Uterus (tissue), 3 donors: ENCODE measurements at regions not wholly inside any gene's neighbourhood (a gene's known extent, or its start where the extent isn't known, plus 50 kb on each side); places are given as distances from the start of the nearest gene placed in this dataset.

Experiments
- DNase-seq, 2 donors: peaks; one replicate each; pipeline ENCODE4 v3.0.0-alpha.2; 2019 to 2020
- H3K27ac ChIP-seq, 2 donors: fragments of 200-600 bp; sonication (generic); 1 replicate in 1 of 2; 2 replicates in 1 of 2; pipeline ENCODE4 v1.5.1; 2016 to 2018
- H3K27me3 ChIP-seq, 2 donors: fragments of 200-600 bp; sonication (generic); one replicate each; pipeline ENCODE4 v1.5.1; 2018 to 2019; ENCODE audit warnings: control low read depth in 1 of 2
- H3K36me3 ChIP-seq, 2 donors: fragments of 200-600 bp; sonication (generic); one replicate each; pipeline ENCODE4 v1.5.1; 2019; ENCODE audit warnings: control low read depth in 1 of 2
- H3K4me1 ChIP-seq, 2 donors: fragments of 200-600 bp; sonication (generic); one replicate each; pipeline ENCODE4 v1.5.1; 2018 to 2019; ENCODE audit warnings: control low read depth in 1 of 2
- H3K4me3 ChIP-seq, 2 donors: fragments of 200-600 bp; sonication (generic); 1 replicate in 1 of 2; 2 replicates in 1 of 2; pipeline ENCODE4 v1.5.1; 2018 to 2019; ENCODE audit warnings: mild to moderate bottlenecking in 1 of 2
- H3K9me3 ChIP-seq, 2 donors: fragments of 200-600 bp; sonication (generic); one replicate each; pipeline ENCODE4 v1.5.1; 2019; ENCODE audit warnings: control low read depth in 1 of 2
- POLR2A ChIP-seq, 2 donors: fragments of 450-650 bp; IDR thresholded peaks; one replicate each; pipeline ENCODE4 v1.6.1; 2016; ENCODE audit warnings: antibody characterized with exemption in 2 of 2, mild to moderate bottlenecking in 1 of 2, moderate library complexity in 1 of 2
- intact Hi-C: fragments of 100-400 bp; cut with DNase I; formaldehyde crosslinking; loops from one replicate; pipeline ENCODE4 v1.15.1; 2023; ENCODE audit warnings: low total_unique reads
- TF ChIP-seq, protein P1 (sequence below), 4 experiments: fragments of 200-600 bp in 2 of 4; fragments of 450-650 bp in 2 of 4; sonication (generic) in 2 of 4; IDR thresholded peaks; one replicate each; pipeline ENCODE4 v1.5.1; 2016 to 2019; ENCODE audit warnings: antibody characterized with exemption in 4 of 4, mild to moderate bottlenecking in 2 of 4, moderate library complexity in 1 of 4
- donor health status: DM: yes; HTN: yes; CAD: no.

DNA sequence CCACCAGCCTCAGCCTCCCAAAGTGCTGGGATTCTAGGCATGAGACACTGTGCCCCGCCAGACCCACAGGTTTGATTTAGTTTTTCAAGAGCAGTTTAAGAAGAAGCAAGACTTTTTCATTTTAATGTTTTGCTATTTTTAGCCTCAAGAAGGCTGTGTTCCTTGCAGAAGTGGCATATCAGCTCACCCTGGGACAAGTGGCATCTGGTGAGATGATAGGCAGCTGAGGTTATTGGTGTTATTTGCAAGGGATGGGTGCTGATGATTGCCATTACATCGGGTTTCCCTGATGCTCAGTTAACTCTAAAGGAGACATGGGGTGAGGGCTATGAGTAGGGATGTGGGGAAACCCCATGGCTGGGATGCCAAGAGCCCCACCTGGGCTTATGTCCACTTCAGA, 120.4 kb downstream of the MXRA5 start:
- H3K27ac ChIP-seq, result no peak overlapping the region
- no peaks in the 10 kb centered on the region for H3K4me1 ChIP-seq
- no peaks in the 10 kb centered on the region for H3K27me3 ChIP-seq
- DNase-seq, result no peak
- no peak overlapping the region for H3K4me3 ChIP-seq
- intact Hi-C loops, result no loop called here
- no peaks in the 10 kb centered on the region for H3K9me3 ChIP-seq
- TF ChIP-seq, protein P1, sequence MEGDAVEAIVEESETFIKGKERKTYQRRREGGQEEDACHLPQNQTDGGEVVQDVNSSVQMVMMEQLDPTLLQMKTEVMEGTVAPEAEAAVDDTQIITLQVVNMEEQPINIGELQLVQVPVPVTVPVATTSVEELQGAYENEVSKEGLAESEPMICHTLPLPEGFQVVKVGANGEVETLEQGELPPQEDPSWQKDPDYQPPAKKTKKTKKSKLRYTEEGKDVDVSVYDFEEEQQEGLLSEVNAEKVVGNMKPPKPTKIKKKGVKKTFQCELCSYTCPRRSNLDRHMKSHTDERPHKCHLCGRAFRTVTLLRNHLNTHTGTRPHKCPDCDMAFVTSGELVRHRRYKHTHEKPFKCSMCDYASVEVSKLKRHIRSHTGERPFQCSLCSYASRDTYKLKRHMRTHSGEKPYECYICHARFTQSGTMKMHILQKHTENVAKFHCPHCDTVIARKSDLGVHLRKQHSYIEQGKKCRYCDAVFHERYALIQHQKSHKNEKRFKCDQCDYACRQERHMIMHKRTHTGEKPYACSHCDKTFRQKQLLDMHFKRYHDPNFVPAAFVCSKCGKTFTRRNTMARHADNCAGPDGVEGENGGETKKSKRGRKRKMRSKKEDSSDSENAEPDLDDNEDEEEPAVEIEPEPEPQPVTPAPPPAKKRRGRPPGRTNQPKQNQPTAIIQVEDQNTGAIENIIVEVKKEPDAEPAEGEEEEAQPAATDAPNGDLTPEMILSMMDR (IDR thresholded peaks at IDR 0.05), result no peak
- TF ChIP-seq POLR2A (IDR thresholded peaks at IDR 0.05), result no peak
- H3K36me3 ChIP-seq, result no peaks in the 10 kb centered on the region

DNA sequence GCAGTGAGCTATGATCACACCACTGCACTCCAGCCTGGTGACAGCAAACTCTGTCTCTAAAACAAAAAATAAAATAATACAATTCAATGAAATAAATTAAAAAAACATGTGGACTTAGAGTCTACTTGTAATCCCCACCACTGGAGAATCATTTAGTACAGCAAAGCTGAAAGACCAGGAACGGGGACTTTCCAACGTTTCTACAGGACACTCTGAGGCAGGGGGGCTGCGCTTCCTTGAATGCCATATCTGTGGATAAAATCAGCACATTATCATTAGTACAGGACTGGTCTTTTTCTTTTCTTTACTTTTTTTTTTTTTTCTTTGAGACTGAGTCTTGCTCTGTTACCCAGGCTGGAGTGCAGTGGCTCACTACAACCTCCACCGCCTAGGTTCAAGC, 124.8 kb downstream of the MXRA5 start:
- Histone ChIP-seq H3K4me1 (no peaks in the 10 kb centered on the region), H3K36me3 (no peaks in the 10 kb centered on the region), H3K9me3 (no peaks in the 10 kb centered on the region), H3K4me3 (no peak overlapping the region), H3K27me3 (no peaks in the 10 kb centered on the region), H3K27ac (no peak overlapping the region)
- no peak for TF ChIP-seq POLR2A (IDR thresholded peaks at IDR 0.05)
- TF ChIP-seq, protein P1 (IDR thresholded peaks at IDR 0.05), result no peak
- intact Hi-C loops, result no loop called here
- DNase-seq, result no peak

DNA sequence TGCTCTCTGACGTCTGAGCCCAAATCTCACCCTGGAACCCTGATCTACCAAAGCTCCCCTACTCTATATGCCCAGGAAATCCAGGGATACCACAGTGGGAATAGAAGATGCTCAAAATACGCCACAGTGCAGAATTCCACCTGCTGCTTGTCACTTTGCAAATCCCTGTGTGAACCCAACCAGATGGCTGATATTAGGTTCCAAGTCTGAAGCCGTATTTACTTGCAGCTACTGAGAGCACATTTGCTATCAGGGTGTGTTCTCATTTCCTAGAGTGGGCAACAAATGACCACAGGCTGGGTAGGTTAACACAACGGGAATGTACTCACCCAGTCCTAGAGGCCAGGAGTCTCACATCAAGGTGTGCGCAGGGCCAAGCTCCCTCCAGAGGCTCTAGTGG, 126.8 kb downstream of the MXRA5 start:
- Histone ChIP-seq H3K4me3 (no peak overlapping the region), H3K4me1 (no peaks in the 10 kb centered on the region), H3K27me3 (no peaks in the 10 kb centered on the region), H3K27ac (no peak overlapping the region), H3K9me3 (no peaks in the 10 kb centered on the region), H3K36me3 (no peaks in the 10 kb centered on the region)
- TF ChIP-seq POLR2A (IDR thresholded peaks at IDR 0.05), result no peak
- TF ChIP-seq, protein P1 (IDR thresholded peaks at IDR 0.05), result no peak
- intact Hi-C loops, result no loop called here
- no peak for DNase-seq

DNA sequence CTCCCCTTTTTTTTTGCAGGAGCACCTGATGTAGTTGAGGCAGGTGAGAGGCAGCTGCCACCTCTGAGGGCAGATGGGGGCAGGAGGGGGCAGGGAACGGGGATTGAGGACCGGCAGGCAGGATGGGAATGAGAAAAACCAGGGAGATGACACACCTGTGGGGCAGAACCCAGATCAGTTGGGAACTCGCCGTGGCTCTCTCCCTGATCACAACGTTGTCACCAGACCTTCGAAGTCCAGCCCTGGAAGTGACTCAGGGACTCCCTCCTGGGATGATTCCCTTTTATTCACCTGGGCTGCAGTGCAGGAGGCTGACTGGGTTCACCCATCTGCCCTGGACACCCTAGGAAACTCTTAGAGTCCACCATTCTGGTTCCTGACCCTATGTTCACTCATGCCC, 127.2 kb downstream of the MXRA5 start:
- DNase-seq, result no peak
- TF ChIP-seq, protein P1 (IDR thresholded peaks at IDR 0.05), result no peak
- TF ChIP-seq POLR2A (IDR thresholded peaks at IDR 0.05), result no peak
- Histone ChIP-seq H3K36me3 (no peaks in the 10 kb centered on the region), H3K27ac (no peak overlapping the region), H3K4me3 (no peak overlapping the region), H3K4me1 (no peaks in the 10 kb centered on the region), H3K9me3 (no peaks in the 10 kb centered on the region), H3K27me3 (no peaks in the 10 kb centered on the region)
- intact Hi-C loops, result no loop called here

DNA sequence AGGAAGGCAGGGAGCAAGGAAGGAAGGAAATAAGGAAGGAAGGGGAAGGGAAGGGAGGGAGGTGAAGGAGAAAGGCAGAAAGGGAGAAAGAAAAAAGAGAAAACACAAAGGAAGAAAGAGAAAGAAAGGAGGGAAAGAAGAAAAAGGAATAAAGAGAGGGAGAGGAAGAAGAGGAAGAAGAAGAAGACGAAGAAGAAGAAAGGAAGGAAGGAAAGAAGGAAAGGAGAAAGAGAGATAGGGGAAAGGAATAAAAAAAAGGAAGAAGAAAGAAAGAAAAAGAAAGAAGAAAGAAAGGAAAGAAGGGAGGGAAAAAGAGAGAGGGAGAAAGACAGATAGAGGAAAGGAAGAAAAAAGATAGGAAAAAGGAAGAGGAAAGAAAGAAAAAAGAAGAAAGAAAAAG, 128.0 kb downstream of the MXRA5 start:
- intact Hi-C loops, result no loop called here
- H3K4me3 ChIP-seq, result no peak overlapping the region
- H3K9me3 ChIP-seq, result no peaks in the 10 kb centered on the region
- H3K36me3 ChIP-seq, result no peaks in the 10 kb centered on the region
- no peaks in the 10 kb centered on the region for H3K27me3 ChIP-seq
- H3K27ac ChIP-seq, result no peak overlapping the region
- no peak for DNase-seq
- H3K4me1 ChIP-seq, result no peaks in the 10 kb centered on the region
- no peak for TF ChIP-seq POLR2A (IDR thresholded peaks at IDR 0.05)
- TF ChIP-seq, protein P1 (IDR thresholded peaks at IDR 0.05), result no peak
